ENCODE measurements at regions not wholly inside any gene's neighbourhood (a gene's known extent, or its start where the extent isn't known, plus 50 kb on each side); places are given as distances from the start of the nearest gene placed in this dataset.

DNA sequence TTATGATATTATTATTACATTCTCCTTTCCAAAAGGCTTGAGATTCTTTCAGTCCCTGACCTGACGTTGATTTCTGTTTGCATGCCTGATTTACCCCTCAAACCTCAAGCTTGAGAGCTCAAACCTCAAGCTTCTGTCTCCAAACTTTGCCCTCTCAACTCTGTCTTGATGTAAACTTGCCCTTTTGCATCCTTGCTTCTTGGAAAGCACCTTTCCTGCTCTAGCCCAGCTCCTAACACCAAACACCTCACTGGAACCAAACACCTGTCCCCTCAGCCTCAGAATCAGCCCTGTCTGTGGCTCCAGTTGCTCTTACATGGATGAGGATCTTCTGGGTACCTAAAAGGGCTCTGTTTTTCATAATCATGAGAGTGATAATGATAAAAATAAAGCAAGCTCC, 109.2 kb downstream of the GP2 start:
- Histone ChIP-seq H3K27me3 (no peaks in the 10 kb centered on the region), H3K4me1 (ENCODE audit: insufficient read depth) (no peaks in the 10 kb centered on the region), H3K36me3 (no peaks in the 10 kb centered on the region), H3K4me3 (no peak overlapping the region), H3K9me3 (no peaks in the 10 kb centered on the region), H3K27ac (no peak overlapping the region)
- intact Hi-C loops (cut with DNase I), result loop anchor here in 1 of 4 donors (5.0 kb wide), 1 partner anchor 634 kb away; no protein-coding TSS in a partner anchor
- TF ChIP-seq EP300 (IDR thresholded peaks at IDR 0.05) (no peak), CTCF (IDR thresholded peaks at IDR 0.05) (no peak), POLR2A (IDR thresholded peaks at IDR 0.05) (no peak)
- DNase-seq, result no peak
- WGBS, 3 donors, result 73 to 82% (median 80%) methylated on average over 1 of the region's 1 CpG

GRCh38 chr16:20216591-20217217, 110.6 kb downstream of the GP2 start:
- Histone ChIP-seq H3K4me1 (ENCODE audit: insufficient read depth) (no peaks in the 10 kb centered on the region), H3K36me3 (no peaks in the 10 kb centered on the region), H3K4me3 (no peak overlapping the region), H3K9me3 (no peaks in the 10 kb centered on the region), H3K27me3 (no peaks in the 10 kb centered on the region), H3K27ac (no peak overlapping the region)
- DNase-seq, result no peak
- WGBS, 3 donors, result 68 to 73% (median 72%) methylated on average over 15 of the region's 15 CpGs
- intact Hi-C loops (cut with DNase I), result loop anchor here in 1 of 4 donors (5.0 kb wide), 1 partner anchor 636 kb away; no protein-coding TSS in a partner anchor
- no peak for TF ChIP-seq EP300 (IDR thresholded peaks at IDR 0.05)
- no peak for TF ChIP-seq POLR2A (IDR thresholded peaks at IDR 0.05)
- no peak for TF ChIP-seq CTCF (IDR thresholded peaks at IDR 0.05)

DNA sequence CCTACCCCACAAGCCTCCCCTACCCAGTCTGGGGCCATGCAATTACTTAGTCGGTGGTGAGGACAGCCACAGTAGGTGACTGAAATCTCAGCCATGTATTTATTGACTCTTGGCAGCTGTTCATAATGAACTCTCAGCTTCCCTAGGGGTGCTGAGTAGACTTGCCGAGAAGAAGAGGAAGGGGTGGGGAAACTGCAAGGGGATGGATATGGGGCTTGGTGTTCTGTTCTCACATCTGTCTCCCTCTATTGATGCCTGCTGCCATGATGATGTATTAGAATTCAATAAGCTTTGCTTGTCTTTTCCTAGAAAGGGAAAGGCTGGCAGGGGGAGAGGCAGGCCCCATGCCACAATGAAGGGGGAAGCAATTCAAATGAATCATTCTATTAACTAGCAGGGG, 112.9 kb downstream of the GP2 start:
- Histone ChIP-seq H3K4me1 (ENCODE audit: insufficient read depth) (no peaks in the 10 kb centered on the region), H3K36me3 (no peaks in the 10 kb centered on the region), H3K27me3 (no peaks in the 10 kb centered on the region), H3K4me3 (no peak overlapping the region), H3K27ac (no peak overlapping the region), H3K9me3 (no peaks in the 10 kb centered on the region)
- intact Hi-C loops (cut with DNase I), result no loop called here
- 15 to 20% (median 17%) methylated on average over 2 of the region's 2 CpGs for WGBS, 3 donors
- TF ChIP-seq CTCF (IDR thresholded peaks at IDR 0.05) (no peak), EP300 (IDR thresholded peaks at IDR 0.05) (no peak), POLR2A (IDR thresholded peaks at IDR 0.05) (no peak)
- no peak for DNase-seq

DNA sequence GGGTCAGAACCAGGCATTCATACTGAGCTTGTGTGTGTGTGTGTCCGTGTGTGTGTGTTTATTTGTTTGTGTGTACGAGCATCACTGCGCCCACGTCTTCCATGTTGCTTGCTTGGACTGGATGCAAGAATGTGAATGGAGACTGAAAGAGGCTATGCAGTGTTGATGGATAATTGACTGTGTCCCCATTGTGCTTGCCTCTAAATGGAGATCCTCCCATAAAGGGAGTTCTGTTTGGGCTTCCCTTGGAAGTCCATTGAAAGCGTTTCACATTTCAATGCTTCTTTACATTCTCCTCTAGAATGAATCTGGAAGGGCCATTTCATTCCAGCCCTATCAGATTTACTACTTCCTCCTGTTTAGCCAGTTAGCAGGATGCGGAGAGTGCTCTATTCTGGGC, 124.0 kb downstream of the GP2 start:
- intact Hi-C loops (cut with DNase I), result no loop called here
- Histone ChIP-seq H3K4me3 (no peak overlapping the region), H3K36me3 (no peaks in the 10 kb centered on the region), H3K4me1 (ENCODE audit: insufficient read depth) (no peaks in the 10 kb centered on the region), H3K27ac (no peak overlapping the region), H3K27me3 (no peaks in the 10 kb centered on the region), H3K9me3 (no peaks in the 10 kb centered on the region)
- no peak for TF ChIP-seq CTCF (IDR thresholded peaks at IDR 0.05)
- TF ChIP-seq POLR2A (IDR thresholded peaks at IDR 0.05), result no peak
- no peak for TF ChIP-seq EP300 (IDR thresholded peaks at IDR 0.05)
- 80 to 86% (median 80%) methylated on average over 6 of the region's 6 CpGs for WGBS, 3 donors
- DNase-seq, result no peak

Measured in ovary (tissue), 7 donors.